ENCODE measurements at regions not wholly inside any gene's neighbourhood (a gene's known extent, or its start where the extent isn't known, plus 50 kb on each side); places are given as distances from the start of the nearest gene placed in this dataset.

GRCh38 chr3:165439765-165440164, 243.6 kb upstream of the SLITRK3 start (continued):
- TF ChIP-seq ZNF740 (CRISPR knock-in tag; IDR thresholded peaks at IDR 0.05): no peak
- no peak for TF ChIP-seq ZNF740 (tag; IDR thresholded peaks at IDR 0.05)
- no peak for TF ChIP-seq HMBOX1 (IDR thresholded peaks at IDR 0.05)
- TF ChIP-seq BACH1 (tag; IDR thresholded peaks at IDR 0.05): no peak
- TF ChIP-seq NR0B1 (IDR thresholded peaks at IDR 0.05; ENCODE audit: partially characterized antibody): no peak
- TF ChIP-seq ZBTB7A (IDR thresholded peaks at IDR 0.05; ENCODE audit: borderline replicate concordance, control insufficient read depth, low read depth, low read length): no peak
- no peak for TF ChIP-seq FOXA3 (CRISPR knock-in tag; conservative IDR thresholded peaks at IDR 0.05 in 1 of 2, IDR thresholded peaks at IDR 0.05 in 1 of 2)
- TF ChIP-seq RBM25 (IDR thresholded peaks at IDR 0.05; ENCODE audit: low read depth, low read length, severe bottlenecking): no peak

- CTCF ChIA-PET (ENCODE audit: low intra/inter-chr PET ratio): no interaction called here
- no peak for ATAC-seq
- no peaks in the 10 kb centered on the region for H4K20me1 ChIP-seq (replicated peaks; ENCODE audit: control insufficient read depth, insufficient read depth, low read length)
- TF ChIP-seq NRF1 (conservative IDR thresholded peaks at IDR 0.05 in 1 of 2, IDR thresholded peaks at IDR 0.05 in 1 of 2) (no peak), ZNF124 (CRISPR knock-in tag; IDR thresholded peaks at IDR 0.05) (no peak), RBM15 (IDR thresholded peaks at IDR 0.05; ENCODE audit: insufficient read depth, low read length) (no peak), ZNF655 (CRISPR knock-in tag; IDR thresholded peaks at IDR 0.05) (no peak), ZNF263 (CRISPR knock-in tag; IDR thresholded peaks at IDR 0.05; ENCODE audit: borderline replicate concordance) (no peak), TCF7L2 (IDR thresholded peaks at IDR 0.05; ENCODE audit: low read depth, low read length) (no peak), KHSRP (IDR thresholded peaks at IDR 0.05) (no peak), TFAM (CRISPR knock-in tag; conservative IDR thresholded peaks at IDR 0.05) (no peak), CBX2 (IDR thresholded peaks at IDR 0.05; ENCODE audit: insufficient read depth, low read length, poor library complexity, severe bottlenecking) (no peak)
Measured at GRCh38 chr3:165434516-165434915, 238.3 kb upstream of the SLITRK3 start.

More at GRCh38 chr3:165434516-165434915, 238.3 kb upstream of the SLITRK3 start:
- Histone ChIP-seq H3K9ac (ENCODE audit: insufficient read depth in 1 of 2, low read depth in 2 of 2, low read length in 2 of 2) (no peak overlapping the region), H3K36me3 (ENCODE audit: control insufficient read depth, insufficient read depth, low read length) (no peaks in the 10 kb centered on the region), H3K4me2 (ENCODE audit: insufficient read depth, low read length) (no peak overlapping the region), H3K27me3 (ENCODE audit: control insufficient read depth in 2 of 2, insufficient read depth in 2 of 2, low read length in 2 of 2) (no peaks in the 10 kb centered on the region), H3K9me1 (ENCODE audit: control insufficient read depth, insufficient read depth, low read length) (no peaks in the 10 kb centered on the region), H3K9me3 (replicated peaks; ENCODE audit: control insufficient read depth, insufficient read depth, low read depth, low read length) (no peaks in the 10 kb centered on the region), H3K4me3 (no peak overlapping the region), H2AFZ (ENCODE audit: low read depth, low read length) (no peak overlapping the region), H3K79me2 (ENCODE audit: control insufficient read depth, insufficient read depth, low read length) (no peaks in the 10 kb centered on the region), H3K27ac (ENCODE audit: extremely low read depth, low read depth, low read length) (no peak overlapping the region), H3K4me1 (replicated peaks in 1 of 2; ENCODE audit: control insufficient read depth in 2 of 2, insufficient read depth in 2 of 2, low read length in 2 of 2) (no peaks in the 10 kb centered on the region)
- DNase-seq (ENCODE audit: extremely low read depth in 1 of 4, low spot score in 3 of 4): no peak
- 0% methylated on average over 3 of the region's 3 CpGs for WGBS (ENCODE audit: insufficient coverage, low coverage, missing lambda C conversion rate)
- BruUV-seq (replicated peaks): no TSS peak
- in situ Hi-C loops (cut with MboI): no loop called here
- no peak for FAIRE-seq
- intact Hi-C loops (cut with micrococcal nuclease): no loop called here
- POLR2A ChIA-PET: no interaction called here
